ENCODE measurements at regions not wholly inside any gene's neighbourhood (a gene's known extent, or its start where the extent isn't known, plus 50 kb on each side); places are given as distances from the start of the nearest gene placed in this dataset.
"Not testable (repeated sequence)": the region's sequence is repeated elsewhere in the genome, so short reads cannot be mapped to it uniquely, and the experiment has no call there.

GRCh38 chr10:3654496-3654895 lies 130.5 kb downstream of the KLF6 start:
- DNase-seq (ENCODE audit: low read depth): no peak
- Histone ChIP-seq H3K4me3 (ENCODE audit: low read depth, low read length) (no peak overlapping the region), H3K36me3 (ENCODE audit: control insufficient read depth, insufficient read depth, low read length) (no peaks in the 10 kb centered on the region), H3K27me3 (ENCODE audit: control insufficient read depth, insufficient read depth, low read length) (no peaks in the 10 kb centered on the region)
- TF ChIP-seq CTCF (IDR thresholded peaks at IDR 0.05; ENCODE audit: insufficient read depth, low read length, poor library complexity, severe bottlenecking): no peak

DNA sequence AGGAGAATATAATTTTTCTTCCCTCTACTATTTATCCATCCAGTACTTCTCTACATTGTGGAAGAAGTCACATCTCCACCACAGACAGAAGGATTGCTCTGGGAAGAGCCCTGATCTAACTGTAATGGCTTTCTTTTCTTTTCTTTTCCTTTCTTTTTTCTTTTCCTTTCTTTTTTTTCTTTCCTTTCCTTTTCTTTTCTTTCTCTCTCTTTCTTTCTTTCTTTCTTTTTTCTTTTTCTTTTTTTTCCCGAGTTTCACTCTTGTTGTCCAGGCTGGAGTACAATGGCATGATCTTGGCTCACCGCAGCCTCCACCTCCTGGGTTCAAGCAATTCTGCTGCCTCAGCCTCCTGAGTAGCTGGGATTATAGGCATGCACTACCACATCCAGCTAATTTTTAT lies 131.7 kb downstream of the KLF6 start:
- not testable (repeated sequence) for H3K27me3 ChIP-seq (ENCODE audit: control insufficient read depth, insufficient read depth, low read length); H3K36me3 ChIP-seq (ENCODE audit: control insufficient read depth, insufficient read depth, low read length); DNase-seq (ENCODE audit: low read depth); H3K4me3 ChIP-seq (ENCODE audit: low read depth, low read length)

- Histone ChIP-seq H3K36me3 (ENCODE audit: control insufficient read depth, insufficient read depth, low read length) (no peaks in the 10 kb centered on the region), H3K27me3 (ENCODE audit: control insufficient read depth, insufficient read depth, low read length) (no peaks in the 10 kb centered on the region), H3K4me3 (ENCODE audit: low read depth, low read length) (no peak overlapping the region)
- no peak for TF ChIP-seq CTCF (IDR thresholded peaks at IDR 0.05; ENCODE audit: insufficient read depth, low read length, poor library complexity, severe bottlenecking)
- DNase-seq (ENCODE audit: low read depth): no peak
These were observed 132.1 kb downstream of the KLF6 start for GRCh38 chr10:3652886-3653285.

DNA sequence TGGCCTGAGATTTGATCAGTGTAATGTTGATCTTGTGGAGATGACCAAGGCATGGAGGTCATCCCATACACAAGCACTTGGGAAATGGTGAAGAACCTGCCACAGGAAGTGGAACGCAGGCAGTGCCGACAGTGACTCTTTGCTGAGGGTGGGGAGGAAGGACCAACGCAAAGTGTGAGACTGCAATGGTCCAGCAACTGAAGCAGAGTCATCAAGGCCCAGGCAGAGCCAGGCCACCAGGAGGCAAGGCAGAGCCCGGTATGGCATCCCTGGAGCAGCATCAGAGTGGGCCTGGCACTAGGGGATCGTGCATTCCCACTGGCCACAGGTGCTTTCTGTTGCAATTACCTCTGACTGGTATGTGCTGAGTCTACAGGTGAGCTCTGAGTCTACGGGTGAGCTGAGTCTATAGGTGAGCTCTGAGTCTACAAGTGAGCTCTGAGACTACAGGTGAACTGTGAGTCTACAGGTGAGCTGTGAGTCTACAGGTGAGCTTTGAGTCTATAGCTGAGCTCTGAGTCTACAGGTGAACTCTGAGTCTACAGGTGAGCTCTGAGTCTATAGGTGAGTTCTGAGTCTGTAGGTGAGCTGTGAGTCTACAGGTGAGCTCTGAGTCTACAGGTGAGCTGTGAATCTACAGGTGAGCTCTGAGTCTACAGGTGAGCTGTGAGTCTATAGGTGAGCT lies 132.9 kb downstream of the KLF6 start:
- no peak for TF ChIP-seq CTCF (IDR thresholded peaks at IDR 0.05; ENCODE audit: insufficient read depth, low read length, poor library complexity, severe bottlenecking)
- no peak overlapping the region for H3K4me3 ChIP-seq (ENCODE audit: low read depth, low read length)
- no peak for DNase-seq (ENCODE audit: low read depth)
- no peaks in the 10 kb centered on the region for H3K36me3 ChIP-seq (ENCODE audit: control insufficient read depth, insufficient read depth, low read length)
- no peaks in the 10 kb centered on the region for H3K27me3 ChIP-seq (ENCODE audit: control insufficient read depth, insufficient read depth, low read length)

GRCh38 chr10:3648576-3648975 lies 136.4 kb downstream of the KLF6 start:
- TF ChIP-seq CTCF (IDR thresholded peaks at IDR 0.05; ENCODE audit: insufficient read depth, low read length, poor library complexity, severe bottlenecking): no peak
- Histone ChIP-seq H3K27me3 (ENCODE audit: control insufficient read depth, insufficient read depth, low read length) (no peaks in the 10 kb centered on the region), H3K36me3 (ENCODE audit: control insufficient read depth, insufficient read depth, low read length) (no peaks in the 10 kb centered on the region), H3K4me3 (ENCODE audit: low read depth, low read length) (no peak overlapping the region)
- no peak for DNase-seq (ENCODE audit: low read depth)

DNA sequence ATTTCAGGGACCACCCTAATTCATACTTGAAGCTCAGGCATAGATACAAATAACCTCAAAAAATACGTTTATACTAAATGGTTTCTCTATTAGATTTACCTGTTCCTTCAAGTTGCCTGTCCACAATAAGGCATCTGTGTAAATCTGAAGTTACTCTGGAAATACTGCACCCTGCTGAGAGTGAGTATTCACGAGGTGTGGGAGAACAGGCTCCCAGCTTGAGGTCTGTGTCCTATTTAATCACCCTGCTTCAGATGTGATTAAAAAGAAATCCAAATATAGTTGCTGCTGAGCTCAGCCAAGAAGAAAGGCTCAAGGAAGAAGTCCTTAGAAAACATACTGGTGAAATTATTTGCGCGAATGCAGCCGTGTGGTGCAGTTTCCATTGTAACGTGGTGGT lies 136.8 kb downstream of the KLF6 start:
- no peaks in the 10 kb centered on the region for H3K36me3 ChIP-seq (ENCODE audit: control insufficient read depth, insufficient read depth, low read length)
- TF ChIP-seq CTCF (IDR thresholded peaks at IDR 0.05; ENCODE audit: insufficient read depth, low read length, poor library complexity, severe bottlenecking): no peak
- DNase-seq (ENCODE audit: low read depth): no peak

More for the DNA sequence above, 136.8 kb downstream of the KLF6 start:
- no peaks in the 10 kb centered on the region for H3K27me3 ChIP-seq (ENCODE audit: control insufficient read depth, insufficient read depth, low read length)
- H3K4me3 ChIP-seq (ENCODE audit: low read depth, low read length): no peak overlapping the region

All from kidney epithelial cell (primary cell).